Muscle layer of colon (tissue), 2 donors: ENCODE measurements at regions not wholly inside any gene's neighbourhood (a gene's known extent, or its start where the extent isn't known, plus 50 kb on each side); places are given as distances from the start of the nearest gene placed in this dataset.
"Not testable (repeated sequence)": the region's sequence is repeated elsewhere in the genome, so short reads cannot be mapped to it uniquely, and the experiment has no call there.

Experiments used
- H3K27ac ChIP-seq: one replicate; pipeline ENCODE4 v1.7.0; 2013; ENCODE audit warnings: low read depth, mild to moderate bottlenecking, low read length, moderate library complexity
- H3K27me3 ChIP-seq, 2 donors: one replicate each; pipeline ENCODE4 v1.7.0; 2013; ENCODE audit warnings: low read length in 2 of 2, mild to moderate bottlenecking in 2 of 2; ENCODE audit not compliant: insufficient read depth in 2 of 2, control insufficient read depth in 1 of 2
- H3K36me3 ChIP-seq: one replicate; pipeline ENCODE4 v1.7.0; 2013; ENCODE audit warnings: mild to moderate bottlenecking, low read length; ENCODE audit not compliant: insufficient read depth
- H3K4me1 ChIP-seq: one replicate; pipeline ENCODE4 v1.7.0; 2013; ENCODE audit warnings: mild to moderate bottlenecking, low read length; ENCODE audit not compliant: insufficient read depth
- H3K4me3 ChIP-seq, 2 donors: one replicate each; pipeline ENCODE4 v1.7.0; 2013; ENCODE audit warnings: low read length in 2 of 2, low read depth in 1 of 2, mild to moderate bottlenecking in 1 of 2, moderate library complexity in 1 of 2
- H3K9ac ChIP-seq: one replicate; pipeline ENCODE4 v1.7.0; 2013; ENCODE audit warnings: low read length
- H3K9me3 ChIP-seq: one replicate; pipeline ENCODE4 v1.7.0; 2013; ENCODE audit warnings: mild to moderate bottlenecking, low read length
- donor health status: abdominal sarcoma.
- donor health status: Adenocarcinoma of cecum.

DNA sequence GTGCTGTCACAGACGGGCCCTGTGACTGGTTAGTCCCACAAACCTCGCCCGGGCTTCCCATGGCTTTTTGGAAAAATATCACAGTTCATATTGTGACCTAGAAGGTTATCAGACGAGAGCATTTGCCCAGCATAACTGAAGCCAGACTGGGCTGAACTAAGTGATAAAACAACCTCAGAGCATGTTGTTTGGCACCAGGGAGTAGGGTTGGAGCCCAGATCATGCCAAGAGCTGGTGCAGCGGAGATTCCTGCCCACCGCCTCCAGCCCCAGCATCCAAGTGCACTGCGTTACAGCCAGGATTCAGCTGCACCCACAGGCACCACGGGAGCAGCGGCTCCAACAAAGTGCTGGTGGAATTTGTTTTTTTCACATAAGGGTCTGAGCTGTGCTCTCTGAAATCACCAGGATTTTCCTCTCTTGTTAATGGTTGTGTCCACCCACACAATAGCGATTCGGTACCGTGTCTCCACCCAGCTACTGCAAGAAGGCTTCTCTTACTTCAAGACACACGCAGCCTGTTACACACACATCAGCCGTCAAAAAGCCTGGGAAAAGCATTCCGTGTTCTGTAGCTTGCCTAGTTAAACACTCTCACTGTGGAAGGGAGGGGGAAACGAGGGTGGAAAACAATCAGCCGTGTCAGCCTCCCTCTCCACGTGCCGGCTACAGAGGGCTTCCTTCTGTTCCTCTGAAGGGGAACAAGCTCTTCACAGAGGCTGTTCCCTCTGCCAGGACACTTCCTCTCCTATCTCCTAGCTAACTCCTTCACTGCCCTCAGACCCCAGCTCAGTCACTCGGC lies 273.8 kb downstream of the C16orf95 start:
- no peaks in the 10 kb centered on the region for H3K36me3 ChIP-seq
- H3K4me1 ChIP-seq, result peaks cover 7% of the 10 kb centered on the region
- H3K27me3 ChIP-seq, result peaks cover 0 to 46% of the 10 kb centered on the region in 2 donors
- H3K4me3 ChIP-seq, result no peak overlapping the region
- no peak overlapping the region for H3K27ac ChIP-seq
- H3K9me3 ChIP-seq, result no peaks in the 10 kb centered on the region
- no peak overlapping the region for H3K9ac ChIP-seq

- Histone ChIP-seq H3K27me3 (peaks cover 0 to 50% of the 10 kb centered on the region in 2 donors), H3K9ac (no peak overlapping the region)
Observed at GRCh38 chr16:87044032-87044382, 273.2 kb downstream of the C16orf95 start.

DNA sequence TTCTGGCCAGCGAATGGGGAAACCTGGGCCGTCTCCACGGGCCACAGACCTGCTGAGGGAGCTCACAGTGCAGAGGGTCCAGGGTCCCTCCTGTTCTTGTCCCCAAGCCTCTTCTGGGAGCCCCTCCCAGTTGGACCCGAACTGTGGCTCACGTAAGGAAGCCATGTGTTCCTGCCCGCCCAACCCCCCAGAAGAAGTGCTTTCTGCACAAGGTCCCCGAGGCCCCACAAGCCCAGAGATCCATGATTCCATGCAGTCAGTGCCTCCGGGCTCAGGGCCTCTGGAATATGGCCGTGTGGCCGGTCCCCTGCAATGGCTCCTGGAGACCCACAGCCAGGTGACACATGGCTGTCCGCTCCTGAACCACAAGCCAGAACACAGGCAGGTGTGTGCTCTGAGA lies 272.4 kb downstream of the C16orf95 start:
- H3K9me3 ChIP-seq, result no peaks in the 10 kb centered on the region
- no peak overlapping the region for H3K4me3 ChIP-seq
- H3K9ac ChIP-seq, result no peak overlapping the region
- peaks cover 0 to 50% of the 10 kb centered on the region in 2 donors for H3K27me3 ChIP-seq
- H3K36me3 ChIP-seq, result no peaks in the 10 kb centered on the region
- peaks cover 7% of the 10 kb centered on the region for H3K4me1 ChIP-seq
- H3K27ac ChIP-seq, result no peak overlapping the region

More at GRCh38 chr16:87044032-87044382, 273.2 kb downstream of the C16orf95 start:
- Histone ChIP-seq H3K9me3 (no peaks in the 10 kb centered on the region), H3K4me1 (peaks cover 7% of the 10 kb centered on the region), H3K36me3 (no peaks in the 10 kb centered on the region), H3K4me3 (no peak overlapping the region), H3K27ac (no peak overlapping the region)

- Histone ChIP-seq H3K4me3 (no peak overlapping the region), H3K27me3 (peaks cover 0 to 44% of the 10 kb centered on the region in 2 donors), H3K4me1 (peaks cover 7% of the 10 kb centered on the region), H3K36me3 (no peaks in the 10 kb centered on the region), H3K9me3 (no peaks in the 10 kb centered on the region), H3K9ac (no peak overlapping the region), H3K27ac (no peak overlapping the region)
Observed at GRCh38 chr16:87045466-87046216, 271.6 kb downstream of the C16orf95 start.

DNA sequence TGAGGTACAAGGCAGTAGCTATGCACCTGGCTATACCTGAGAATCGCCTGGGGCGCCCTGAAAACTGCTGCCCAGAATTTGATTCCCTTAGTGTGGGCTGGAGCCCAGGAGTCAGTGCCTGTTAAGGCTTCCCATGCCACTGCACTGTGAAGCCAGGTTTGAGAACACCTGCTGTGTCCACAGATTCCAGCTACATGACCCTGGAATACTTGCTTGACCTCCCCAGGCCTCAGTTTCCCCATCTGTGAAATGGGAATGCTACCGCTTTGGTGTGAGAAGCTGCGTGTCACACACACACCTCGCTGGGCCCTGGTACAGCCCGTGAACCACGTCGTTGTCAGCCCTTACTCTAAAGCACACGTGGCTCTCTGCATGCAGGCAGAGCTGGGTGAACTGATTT lies 271.0 kb downstream of the C16orf95 start:
- no peak overlapping the region for H3K4me3 ChIP-seq
- H3K36me3 ChIP-seq, result no peaks in the 10 kb centered on the region
- no peaks in the 10 kb centered on the region for H3K9me3 ChIP-seq
- peaks cover 0 to 39% of the 10 kb centered on the region in 2 donors for H3K27me3 ChIP-seq
- H3K27ac ChIP-seq, result no peak overlapping the region
- H3K4me1 ChIP-seq, result peaks cover 7% of the 10 kb centered on the region
- H3K9ac ChIP-seq, result no peak overlapping the region

DNA sequence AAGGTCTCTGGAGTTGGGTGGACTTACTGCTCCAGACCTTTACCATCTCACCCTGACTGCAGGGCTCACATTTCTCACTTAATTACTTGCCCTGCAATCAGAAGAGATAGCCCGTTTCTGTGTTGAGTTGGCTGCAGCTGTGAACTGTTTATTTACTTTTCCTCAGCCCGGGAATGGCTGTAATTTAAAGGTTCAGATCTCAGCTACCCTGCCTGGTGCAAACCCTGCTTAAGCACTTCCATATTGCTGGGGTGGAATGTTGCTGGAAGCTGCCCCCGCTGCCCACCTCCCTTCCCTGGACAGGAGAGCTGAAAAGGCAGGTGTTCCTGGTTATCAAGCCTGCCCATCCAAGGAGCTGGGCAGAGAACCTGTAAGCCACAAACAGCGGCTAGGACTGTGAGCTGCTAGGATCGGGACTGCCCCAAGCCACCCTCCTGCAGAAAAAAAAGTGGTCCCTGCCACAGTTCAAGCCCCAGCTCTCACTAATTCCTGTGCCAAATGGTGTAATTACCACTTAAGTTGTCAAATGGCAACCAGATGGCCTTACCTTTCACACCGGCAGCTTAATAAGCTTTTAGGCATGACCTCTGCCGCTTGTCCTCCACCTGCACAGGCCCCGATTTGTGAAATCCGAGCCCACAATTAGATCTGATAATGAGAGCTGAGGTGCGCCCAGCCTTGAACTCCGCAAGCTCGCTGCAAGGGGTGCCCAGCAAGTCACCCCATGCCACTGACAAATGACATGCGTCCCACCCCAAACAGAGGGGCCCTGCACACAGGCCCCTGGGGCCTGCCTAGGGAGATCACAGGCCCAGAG lies 269.8 kb downstream of the C16orf95 start:
- peaks cover 7% of the 10 kb centered on the region for H3K4me1 ChIP-seq
- no peak overlapping the region for H3K9ac ChIP-seq
- H3K36me3 ChIP-seq, result no peaks in the 10 kb centered on the region
- peaks cover 0 to 30% of the 10 kb centered on the region in 2 donors for H3K27me3 ChIP-seq
- H3K27ac ChIP-seq, result no peak overlapping the region
- H3K9me3 ChIP-seq, result no peaks in the 10 kb centered on the region
- no peak overlapping the region for H3K4me3 ChIP-seq

- no peak overlapping the region for H3K27ac ChIP-seq
- no peak overlapping the region for H3K4me3 ChIP-seq
- no peak overlapping the region for H3K9ac ChIP-seq
- H3K4me1 ChIP-seq, result peaks cover 7% of the 10 kb centered on the region
- H3K9me3 ChIP-seq, result no peaks in the 10 kb centered on the region
- H3K27me3 ChIP-seq, result peaks cover 0 to 30% of the 10 kb centered on the region in 2 donors
- H3K36me3 ChIP-seq, result no peaks in the 10 kb centered on the region
Observed at GRCh38 chr16:87048038-87048729, 269.0 kb downstream of the C16orf95 start.

- Histone ChIP-seq H3K9ac (no peak overlapping the region), H3K27ac (no peak overlapping the region), H3K9me3 (no peaks in the 10 kb centered on the region), H3K4me3 (no peak overlapping the region), H3K4me1 (peaks cover 5% of the 10 kb centered on the region), H3K27me3 (peaks cover 0 to 35% of the 10 kb centered on the region in 2 donors), H3K36me3 (no peaks in the 10 kb centered on the region)
Observed at GRCh38 chr16:87048730-87049115, 268.5 kb downstream of the C16orf95 start.

DNA sequence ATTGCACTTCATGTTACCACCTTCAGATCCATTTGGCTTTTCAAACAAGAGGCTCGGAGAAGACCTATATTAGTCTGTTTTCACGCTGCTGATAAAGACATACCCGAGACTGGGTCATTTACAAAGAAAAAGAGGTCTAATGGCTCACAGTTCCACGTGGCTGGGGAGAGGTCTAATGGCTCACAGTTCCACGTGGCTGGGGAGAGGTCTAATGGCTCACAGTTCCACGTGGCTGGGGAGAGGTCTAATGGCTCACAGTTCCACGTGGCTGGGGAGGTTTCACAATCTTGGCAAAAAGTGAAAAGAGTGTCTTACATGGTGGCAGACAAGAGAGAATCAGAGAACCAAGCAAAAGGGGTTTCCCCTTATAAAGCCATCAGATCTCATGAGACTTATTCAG lies 268.0 kb downstream of the C16orf95 start:
- peaks cover 0 to 37% of the 10 kb centered on the region in 2 donors for H3K27me3 ChIP-seq
- not testable (repeated sequence) for H3K4me1 ChIP-seq, H3K27ac ChIP-seq, H3K9ac ChIP-seq, H3K9me3 ChIP-seq, H3K36me3 ChIP-seq, H3K4me3 ChIP-seq

DNA sequence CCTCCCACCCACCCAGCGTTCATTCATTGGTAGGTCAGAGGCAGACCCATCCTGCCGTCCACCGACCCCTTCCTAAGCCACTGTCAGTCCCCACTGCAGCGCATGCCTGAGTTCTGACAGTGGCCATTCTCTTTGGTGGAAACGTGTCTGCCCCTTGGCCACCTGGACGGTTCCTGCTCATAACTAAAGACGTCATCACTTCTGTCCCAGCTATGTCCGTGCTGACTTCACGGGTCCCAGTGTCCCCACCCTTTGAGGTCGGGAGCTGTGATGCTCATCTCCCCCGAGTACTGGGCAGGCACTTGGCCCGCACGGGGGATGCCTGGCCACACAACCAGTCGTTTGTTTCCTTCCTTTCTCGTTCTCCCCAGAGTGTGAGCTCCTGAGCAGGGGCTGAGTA lies 267.1 kb downstream of the C16orf95 start:
- no peaks in the 10 kb centered on the region for H3K4me1 ChIP-seq
- H3K27ac ChIP-seq, result no peak overlapping the region
- H3K36me3 ChIP-seq, result no peaks in the 10 kb centered on the region
- peaks cover 0 to 38% of the 10 kb centered on the region in 2 donors for H3K27me3 ChIP-seq
- no peak overlapping the region for H3K9ac ChIP-seq
- no peak overlapping the region for H3K4me3 ChIP-seq
- H3K9me3 ChIP-seq, result no peaks in the 10 kb centered on the region
